ENCODE measurements at regions not wholly inside any gene's neighbourhood (a gene's known extent, or its start where the extent isn't known, plus 50 kb on each side); places are given as distances from the start of the nearest gene placed in this dataset.
A peak's percentile ranks its signal among the peaks of the same experiment; 100 is the strongest.

DNA sequence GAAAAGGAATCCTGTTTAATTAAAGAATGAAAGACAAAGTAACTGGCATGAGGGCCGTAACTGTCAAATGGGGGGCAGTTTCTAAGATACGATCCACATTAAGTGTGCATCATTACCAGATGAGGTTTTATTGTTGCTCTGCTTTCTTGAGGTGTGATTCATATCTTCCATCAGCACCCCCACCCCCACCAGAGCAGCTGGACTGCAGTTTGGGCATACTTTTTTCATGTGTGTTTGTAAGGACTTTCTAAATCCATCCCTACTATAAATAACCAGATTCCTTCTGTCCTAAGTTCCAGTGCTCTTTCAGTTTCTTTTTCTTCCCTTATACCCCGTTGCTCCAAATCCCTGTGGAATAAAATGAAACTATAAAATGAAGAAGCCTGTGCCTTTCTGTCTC, 142.1 kb downstream of the CDCA7 start:
- peak overlapping the region; percentile 15; the same call in 1 of the 2 replicates for H3K4me3 ChIP-seq (ENCODE audit: low read depth, low read length)

DNA sequence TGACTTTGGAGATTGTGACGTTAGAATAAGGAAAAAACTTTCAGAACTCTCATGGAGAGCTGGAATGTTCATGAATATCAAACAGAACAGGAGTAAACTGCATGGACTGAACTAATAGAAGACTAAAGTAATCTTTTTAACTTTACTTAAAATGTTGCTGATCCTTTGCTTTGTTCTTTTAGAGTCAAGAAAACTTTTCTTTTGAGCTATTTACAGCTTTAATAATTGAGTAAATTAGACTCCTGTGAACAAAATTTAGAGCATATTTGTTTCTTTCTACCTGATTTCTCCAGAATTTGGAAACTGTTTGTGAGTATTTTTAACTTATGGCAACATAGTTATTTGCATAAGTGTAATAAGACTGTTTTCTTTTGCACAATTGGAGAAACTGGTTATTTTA, 146.3 kb downstream of the CDCA7 start:
- TF ChIP-seq, protein P1, sequence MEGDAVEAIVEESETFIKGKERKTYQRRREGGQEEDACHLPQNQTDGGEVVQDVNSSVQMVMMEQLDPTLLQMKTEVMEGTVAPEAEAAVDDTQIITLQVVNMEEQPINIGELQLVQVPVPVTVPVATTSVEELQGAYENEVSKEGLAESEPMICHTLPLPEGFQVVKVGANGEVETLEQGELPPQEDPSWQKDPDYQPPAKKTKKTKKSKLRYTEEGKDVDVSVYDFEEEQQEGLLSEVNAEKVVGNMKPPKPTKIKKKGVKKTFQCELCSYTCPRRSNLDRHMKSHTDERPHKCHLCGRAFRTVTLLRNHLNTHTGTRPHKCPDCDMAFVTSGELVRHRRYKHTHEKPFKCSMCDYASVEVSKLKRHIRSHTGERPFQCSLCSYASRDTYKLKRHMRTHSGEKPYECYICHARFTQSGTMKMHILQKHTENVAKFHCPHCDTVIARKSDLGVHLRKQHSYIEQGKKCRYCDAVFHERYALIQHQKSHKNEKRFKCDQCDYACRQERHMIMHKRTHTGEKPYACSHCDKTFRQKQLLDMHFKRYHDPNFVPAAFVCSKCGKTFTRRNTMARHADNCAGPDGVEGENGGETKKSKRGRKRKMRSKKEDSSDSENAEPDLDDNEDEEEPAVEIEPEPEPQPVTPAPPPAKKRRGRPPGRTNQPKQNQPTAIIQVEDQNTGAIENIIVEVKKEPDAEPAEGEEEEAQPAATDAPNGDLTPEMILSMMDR (IDR thresholded peaks at IDR 0.05; ENCODE audit: low read depth, low read length), result no peak
- H3K4me3 ChIP-seq (ENCODE audit: low read depth, low read length), result no peak overlapping the region

More for the DNA sequence above, 142.1 kb downstream of the CDCA7 start:
- TF ChIP-seq, protein P1 (IDR thresholded peaks at IDR 0.05; ENCODE audit: low read depth, low read length), result no peak

DNA sequence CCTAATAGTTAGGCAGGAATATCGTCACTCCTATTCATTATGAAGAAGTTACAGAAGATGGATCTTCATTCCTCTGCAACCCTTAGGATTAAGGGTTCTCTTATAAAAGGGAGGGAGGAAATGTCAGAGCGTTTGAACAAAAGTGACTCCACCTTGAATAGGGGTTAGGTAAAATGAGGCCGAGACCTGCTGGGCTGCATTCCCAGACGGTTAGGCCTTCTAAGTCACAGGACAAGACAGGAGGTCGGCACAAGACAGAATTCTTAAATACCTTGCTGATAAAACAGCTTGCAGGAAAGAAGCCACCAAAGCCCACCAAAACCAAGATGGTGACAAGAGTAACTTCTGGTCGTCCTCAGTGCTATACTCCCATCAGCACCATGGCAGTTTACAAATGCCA, 147.6 kb downstream of the CDCA7 start:
- TF ChIP-seq, protein P1 (IDR thresholded peaks at IDR 0.05; ENCODE audit: low read depth, low read length), result no peak
- H3K4me3 ChIP-seq (ENCODE audit: low read depth, low read length), result no peak overlapping the region

DNA sequence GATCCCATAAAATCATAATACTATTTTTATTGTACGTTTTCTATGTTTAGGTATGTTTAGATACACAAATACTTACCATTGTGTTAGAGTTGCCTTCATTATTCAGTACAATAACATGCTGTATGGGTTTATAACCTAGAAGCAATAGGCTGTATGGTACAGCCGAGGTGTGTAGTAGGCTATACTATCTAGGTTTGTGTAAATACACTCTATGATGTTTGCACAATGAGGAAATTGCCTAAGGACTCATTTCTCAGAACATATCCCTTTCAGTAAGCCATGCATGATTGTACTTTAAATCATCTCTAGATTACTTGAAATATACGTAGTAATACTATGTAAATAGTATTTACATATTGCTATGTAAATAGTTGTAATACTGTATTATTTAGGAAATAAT, 156.7 kb downstream of the CDCA7 start:
- TF ChIP-seq, protein P1 (IDR thresholded peaks at IDR 0.05; ENCODE audit: low read depth, low read length), result no peak
- no peak overlapping the region for H3K4me3 ChIP-seq (ENCODE audit: low read depth, low read length)

DNA sequence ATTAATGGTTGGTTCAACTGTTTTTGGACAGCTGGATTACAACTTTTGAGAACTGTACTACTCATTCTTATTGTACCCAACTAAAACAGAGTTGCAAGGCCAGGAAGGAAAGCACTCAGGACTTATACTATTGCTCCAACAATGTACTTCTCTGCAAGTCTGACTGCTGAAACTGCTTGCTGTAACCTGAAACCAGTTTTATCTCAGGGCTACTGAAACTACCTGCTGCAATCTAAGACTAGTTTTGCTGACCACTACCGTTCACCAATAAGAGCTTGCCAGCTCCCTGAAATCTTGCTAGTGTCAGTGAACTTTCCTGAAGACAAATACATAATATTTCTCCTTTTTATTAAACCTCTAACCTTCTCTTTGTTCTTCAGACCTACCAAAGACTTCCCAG, 157.3 kb downstream of the CDCA7 start:
- no peak overlapping the region for H3K4me3 ChIP-seq (ENCODE audit: low read depth, low read length)
- TF ChIP-seq, protein P1 (IDR thresholded peaks at IDR 0.05; ENCODE audit: low read depth, low read length), result no peak

DNA sequence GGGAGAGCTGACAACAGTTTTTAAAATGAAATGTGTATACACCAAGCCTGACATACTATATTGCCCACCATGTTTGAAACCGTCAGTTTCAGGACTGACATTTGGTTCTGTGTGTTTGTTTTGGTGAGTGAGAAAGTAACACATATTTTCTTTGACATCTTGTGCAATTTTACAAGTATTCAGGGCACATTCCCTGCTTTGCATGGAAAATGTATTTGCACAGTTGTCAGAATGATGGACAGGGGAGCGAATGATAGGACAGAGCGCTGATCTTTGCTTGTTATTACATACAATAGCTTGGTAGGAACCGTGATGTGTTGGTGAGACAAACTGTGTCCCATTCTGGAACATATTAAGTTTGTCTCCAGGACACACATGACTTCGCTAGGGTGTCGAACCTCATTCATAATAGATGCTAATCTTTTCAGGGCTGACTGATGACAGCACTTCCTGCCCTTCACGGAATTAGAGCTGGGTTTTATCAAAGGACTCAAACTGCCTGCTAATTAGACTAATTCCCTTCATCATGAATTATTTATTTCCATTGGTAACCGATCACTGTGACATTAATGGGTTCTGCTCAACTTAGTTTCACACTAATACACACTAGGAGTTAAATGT, 158.5 kb downstream of the CDCA7 start:
- TF ChIP-seq, protein P1 (IDR thresholded peaks at IDR 0.05; ENCODE audit: low read depth, low read length), result no peak

DNA sequence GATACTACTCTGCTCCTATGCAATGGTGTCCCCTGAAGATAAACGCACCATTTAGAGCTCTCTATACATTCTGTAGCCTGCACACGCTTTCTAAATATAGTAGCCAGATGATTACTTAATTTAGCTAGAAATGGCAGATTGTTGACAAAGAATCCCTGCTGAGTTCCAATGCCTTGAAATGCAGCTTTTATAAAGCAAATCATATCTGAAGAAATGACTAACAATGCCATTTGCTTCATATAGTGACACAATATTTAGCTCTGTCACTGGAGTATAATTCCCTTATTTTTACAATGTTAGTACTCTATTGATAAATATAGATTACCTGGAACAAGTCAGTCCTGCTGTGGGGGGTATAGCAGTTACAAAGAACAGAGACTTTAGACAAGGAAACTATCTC, 166.2 kb downstream of the CDCA7 start:
- TF ChIP-seq, protein P1 (IDR thresholded peaks at IDR 0.05; ENCODE audit: low read depth, low read length), result no peak
- no peak overlapping the region for H3K4me3 ChIP-seq (ENCODE audit: low read depth, low read length)

More for the DNA sequence above, 158.5 kb downstream of the CDCA7 start:
- H3K4me3 ChIP-seq (ENCODE audit: low read depth, low read length), result no peak overlapping the region

Measured in WI38 (cell line).